PC-3 (cell line): ENCODE measurements at regions not wholly inside any gene's neighbourhood (a gene's known extent, or its start where the extent isn't known, plus 50 kb on each side); places are given as distances from the start of the nearest gene placed in this dataset.

ENCODE experiments used
- CTCF ChIP-seq: fragments of 300-600 bp; sonication (generic); conservative IDR thresholded peaks from 2 replicates; pipeline ENCODE4 v1.5.1; 2017; ENCODE audit warnings: antibody characterized with exemption, low read depth, mild to moderate bottlenecking, low read length
- EZH2 ChIP-seq: fragments of 300-600 bp; sonication (generic); IDR thresholded peaks from one replicate; pipeline ENCODE4 v1.6.1; 2017; ENCODE audit warnings: antibody characterized with exemption, mild to moderate bottlenecking, low read length; ENCODE audit not compliant: unreplicated experiment
- EZH2phosphoT487 ChIP-seq: fragments of 300-600 bp; sonication (generic); IDR thresholded peaks from 2 replicates; pipeline ENCODE4 v1.6.1; 2018; ENCODE audit warnings: mild to moderate bottlenecking, antibody characterized with exemption, low read length, borderline replicate concordance

- TF ChIP-seq CTCF, result no peak
- TF ChIP-seq EZH2, result no peak
- no peak for TF ChIP-seq EZH2phosphoT487
These were observed 250.4 kb upstream of the C2CD4B start for GRCh38 chr15:62415498-62415897.
